SU-DHL-6 (cell line): ENCODE measurements at regions not wholly inside any gene's neighbourhood (a gene's known extent, or its start where the extent isn't known, plus 50 kb on each side); places are given as distances from the start of the nearest gene placed in this dataset.

Source experiments
- H2AFZ ChIP-seq: fragments of 200-600 bp; sonication (generic); 2 replicates; pipeline ENCODE4 v1.6.1; 2014; ENCODE audit warnings: low read depth, mild to moderate bottlenecking, moderate library complexity, mixed read lengths, antibody characterized with exemption, low read length; ENCODE audit not compliant: severe bottlenecking
- H3F3A ChIP-seq: fragments of 200-600 bp; shearing (Covaris generic); 2 replicates; pipeline ENCODE4 v1.6.0; 2016; ENCODE audit warnings: antibody characterized with exemption, mild to moderate bottlenecking; ENCODE audit not compliant: insufficient read depth
- H3K27ac ChIP-seq: fragments of 200-600 bp; sonication (generic); 2 replicates; pipeline ENCODE4 v1.5.1; 2016; ENCODE audit warnings: low read depth, mild to moderate bottlenecking, low read length, moderate library complexity, mixed read lengths
- H3K27me3 ChIP-seq: fragments of 200-600 bp; sonication (generic), shearing (Covaris generic); 2 replicates; pipeline ENCODE4 v1.6.0; 2014; ENCODE audit warnings: mild to moderate bottlenecking, low read length
- H3K36me3 ChIP-seq: fragments of 200-600 bp; sonication (generic); 2 replicates; pipeline ENCODE4 v1.6.1; 2014; ENCODE audit warnings: mild to moderate bottlenecking, low read length, mixed read lengths
- H3K4me2 ChIP-seq: fragments of 300-600, 200-600 bp; shearing (Covaris generic), sonication (generic); 2 replicates; pipeline ENCODE4 v1.6.0; 2014; ENCODE audit warnings: low read length, low read depth, mild to moderate bottlenecking; ENCODE audit not compliant: poor library complexity, severe bottlenecking
- H3K4me3 ChIP-seq: fragments of 200-600 bp; sonication (generic); 2 replicates; pipeline ENCODE4 v1.5.1; 2014; ENCODE audit warnings: antibody characterized with exemption, low read length, mild to moderate bottlenecking, mixed read lengths; ENCODE audit not compliant: insufficient read depth, poor library complexity, severe bottlenecking
- H3K79me2 ChIP-seq: fragments of 200-600 bp; sonication (generic); 2 replicates; pipeline ENCODE4 v1.6.1; 2014; ENCODE audit warnings: mild to moderate bottlenecking, low read length, moderate library complexity; ENCODE audit not compliant: insufficient read depth
- H3K9ac ChIP-seq: fragments of 200-600 bp; sonication (generic); 2 replicates; pipeline ENCODE4 v1.7.0; 2014; ENCODE audit warnings: mild to moderate bottlenecking, low read length
- H3K9me2 ChIP-seq: fragments of 200-600 bp; sonication (generic); replicated peaks from 2 replicates; pipeline ENCODE4 v1.6.1; 2014; ENCODE audit warnings: low read length; ENCODE audit not compliant: insufficient read depth
- H3K9me3 ChIP-seq: fragments of 200-600 bp; sonication (generic); 2 replicates; pipeline ENCODE4 v1.6.1; 2014; ENCODE audit warnings: low read length, mixed read lengths; ENCODE audit not compliant: insufficient read depth
- H4K20me1 ChIP-seq: fragments of 200-600 bp; sonication (generic); 2 replicates; pipeline ENCODE4 v1.6.1; 2014; ENCODE audit warnings: low read depth, mild to moderate bottlenecking, antibody characterized with exemption, low read length, moderate library complexity, mixed read lengths
- EZH2phosphoT487 ChIP-seq: fragments of 200-600 bp; sonication (generic), shearing (Covaris generic); conservative IDR thresholded peaks from 2 replicates; pipeline ENCODE4 v1.6.1; 2018; ENCODE audit warnings: mild to moderate bottlenecking, antibody characterized with exemption, low read length, moderate library complexity, mixed read lengths
- TF ChIP-seq, protein P1 (sequence below): fragments of 200-600 bp; sonication (generic); IDR thresholded peaks from one replicate; pipeline ENCODE4 v1.5.1; 2017; ENCODE audit warnings: antibody characterized with exemption, mild to moderate bottlenecking, low read length, moderate library complexity; ENCODE audit not compliant: insufficient read depth, poor library complexity, severe bottlenecking

DNA sequence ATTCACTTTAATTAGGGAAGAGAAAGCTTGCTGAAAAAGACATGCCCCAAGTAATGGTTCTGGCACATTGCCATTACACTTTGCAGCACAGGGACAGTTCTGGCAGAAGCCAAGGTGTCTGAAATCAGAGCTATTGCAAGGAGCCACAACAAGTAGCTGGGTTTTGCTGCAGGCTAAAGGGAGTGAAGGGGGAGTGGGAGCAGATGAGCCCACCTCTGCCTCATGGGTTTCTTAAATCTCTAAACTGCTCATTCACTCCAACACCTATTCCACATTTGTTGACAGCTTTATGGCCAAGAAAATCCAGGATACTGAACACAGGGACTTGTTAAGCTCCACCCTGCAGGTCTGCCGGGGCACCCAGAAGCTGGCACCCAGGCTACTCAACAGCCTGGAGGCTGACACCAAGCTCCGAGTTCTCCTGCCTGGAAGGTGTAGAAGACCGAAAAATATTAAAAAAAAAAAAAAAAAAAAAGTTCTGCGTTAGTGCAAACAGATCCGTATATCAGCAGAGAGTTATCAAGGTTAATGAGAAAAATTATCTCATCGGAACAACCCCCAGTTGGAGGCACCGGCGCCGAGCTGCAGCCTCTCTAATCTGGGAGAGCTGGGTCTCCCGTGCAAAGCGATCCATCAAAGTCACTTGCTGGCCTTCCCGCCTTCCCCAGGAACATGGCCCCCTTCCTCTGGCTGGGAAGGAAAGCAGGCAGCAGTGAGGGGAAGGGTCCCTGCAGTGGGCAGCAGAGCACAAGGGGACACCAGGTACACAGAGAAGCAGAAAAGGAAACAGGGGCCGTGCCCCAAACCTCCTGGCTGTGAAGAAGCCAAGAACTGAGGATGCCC is 123.7 kb downstream of the HNMT start:
- H3K4me3 ChIP-seq, result no peak overlapping the region
- H4K20me1 ChIP-seq, result no peaks in the 10 kb centered on the region
- no peaks in the 10 kb centered on the region for H3F3A ChIP-seq
- no peaks in the 10 kb centered on the region for H3K9me2 ChIP-seq
- no peak overlapping the region for H3K9ac ChIP-seq
- H3K79me2 ChIP-seq, result no peaks in the 10 kb centered on the region
- H3K27ac ChIP-seq, result no peak overlapping the region
- no peak for TF ChIP-seq EZH2phosphoT487
- TF ChIP-seq, protein P1, sequence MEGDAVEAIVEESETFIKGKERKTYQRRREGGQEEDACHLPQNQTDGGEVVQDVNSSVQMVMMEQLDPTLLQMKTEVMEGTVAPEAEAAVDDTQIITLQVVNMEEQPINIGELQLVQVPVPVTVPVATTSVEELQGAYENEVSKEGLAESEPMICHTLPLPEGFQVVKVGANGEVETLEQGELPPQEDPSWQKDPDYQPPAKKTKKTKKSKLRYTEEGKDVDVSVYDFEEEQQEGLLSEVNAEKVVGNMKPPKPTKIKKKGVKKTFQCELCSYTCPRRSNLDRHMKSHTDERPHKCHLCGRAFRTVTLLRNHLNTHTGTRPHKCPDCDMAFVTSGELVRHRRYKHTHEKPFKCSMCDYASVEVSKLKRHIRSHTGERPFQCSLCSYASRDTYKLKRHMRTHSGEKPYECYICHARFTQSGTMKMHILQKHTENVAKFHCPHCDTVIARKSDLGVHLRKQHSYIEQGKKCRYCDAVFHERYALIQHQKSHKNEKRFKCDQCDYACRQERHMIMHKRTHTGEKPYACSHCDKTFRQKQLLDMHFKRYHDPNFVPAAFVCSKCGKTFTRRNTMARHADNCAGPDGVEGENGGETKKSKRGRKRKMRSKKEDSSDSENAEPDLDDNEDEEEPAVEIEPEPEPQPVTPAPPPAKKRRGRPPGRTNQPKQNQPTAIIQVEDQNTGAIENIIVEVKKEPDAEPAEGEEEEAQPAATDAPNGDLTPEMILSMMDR, result no peak
- no peaks in the 10 kb centered on the region for H3K9me3 ChIP-seq
- no peak overlapping the region for H3K4me2 ChIP-seq
- H2AFZ ChIP-seq, result no peak overlapping the region
- H3K36me3 ChIP-seq, result no peaks in the 10 kb centered on the region
- no peaks in the 10 kb centered on the region for H3K27me3 ChIP-seq

DNA sequence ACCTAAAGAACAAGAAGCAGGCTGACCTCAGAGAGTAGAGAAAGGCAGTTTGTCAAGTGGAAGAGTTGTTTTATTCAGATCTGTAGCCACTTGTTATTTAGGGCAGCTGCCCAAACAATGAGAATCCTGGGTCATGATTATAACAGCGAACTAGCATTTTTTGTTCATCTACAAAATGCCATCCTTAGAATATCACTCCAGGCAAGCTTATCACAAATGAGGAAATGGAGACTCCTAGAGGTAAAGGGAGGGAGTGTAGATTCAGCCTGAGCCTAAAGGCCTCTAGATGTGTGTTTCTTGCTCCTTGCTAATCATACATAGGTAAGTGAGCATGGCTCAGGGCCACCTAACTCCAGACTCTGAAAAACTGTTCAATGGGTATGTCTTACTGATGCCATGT is 126.1 kb downstream of the HNMT start:
- H3K36me3 ChIP-seq, result no peaks in the 10 kb centered on the region
- no peaks in the 10 kb centered on the region for H4K20me1 ChIP-seq
- H3K4me2 ChIP-seq, result no peak overlapping the region
- H2AFZ ChIP-seq, result no peak overlapping the region
- no peaks in the 10 kb centered on the region for H3K9me3 ChIP-seq
- TF ChIP-seq EZH2phosphoT487, result no peak
- TF ChIP-seq, protein P1, result no peak
- no peak overlapping the region for H3K9ac ChIP-seq
- no peaks in the 10 kb centered on the region for H3K79me2 ChIP-seq
- no peaks in the 10 kb centered on the region for H3F3A ChIP-seq
- no peaks in the 10 kb centered on the region for H3K9me2 ChIP-seq
- H3K4me3 ChIP-seq, result no peak overlapping the region
- no peak overlapping the region for H3K27ac ChIP-seq
- H3K27me3 ChIP-seq, result no peaks in the 10 kb centered on the region

DNA sequence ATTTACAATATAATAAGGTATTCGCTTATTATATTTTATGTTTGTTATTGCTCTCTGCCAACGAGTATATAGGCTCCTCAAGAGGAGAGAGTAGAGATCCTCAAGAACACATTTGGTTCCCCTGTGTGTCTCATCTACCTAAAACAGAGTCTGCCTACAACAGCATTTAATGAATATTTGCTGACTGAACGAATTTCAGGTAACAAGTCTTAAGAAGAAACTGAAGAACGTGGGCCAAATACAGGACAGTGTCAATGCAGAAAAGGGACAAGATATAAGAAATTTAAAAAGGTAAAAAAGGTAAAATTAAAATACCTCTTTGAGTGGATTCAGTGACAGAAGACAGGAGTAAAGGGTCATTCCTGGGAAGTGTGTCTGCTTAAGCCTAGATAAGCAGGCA is 129.2 kb downstream of the HNMT start:
- H3K9me3 ChIP-seq, result no peaks in the 10 kb centered on the region
- H3K27ac ChIP-seq, result no peak overlapping the region
- H3K4me2 ChIP-seq, result no peak overlapping the region
- no peaks in the 10 kb centered on the region for H3F3A ChIP-seq
- no peak overlapping the region for H3K4me3 ChIP-seq
- H3K79me2 ChIP-seq, result no peaks in the 10 kb centered on the region
- H3K27me3 ChIP-seq, result no peaks in the 10 kb centered on the region
- H2AFZ ChIP-seq, result no peak overlapping the region
- no peaks in the 10 kb centered on the region for H3K9me2 ChIP-seq
- H4K20me1 ChIP-seq, result no peaks in the 10 kb centered on the region
- H3K36me3 ChIP-seq, result no peaks in the 10 kb centered on the region
- no peak overlapping the region for H3K9ac ChIP-seq
- TF ChIP-seq, protein P1, result no peak
- TF ChIP-seq EZH2phosphoT487, result no peak
